ENCODE measurements at regions not wholly inside any gene's neighbourhood (a gene's known extent, or its start where the extent isn't known, plus 50 kb on each side); places are given as distances from the start of the nearest gene placed in this dataset.
A peak's percentile ranks its signal among the peaks of the same experiment; 100 is the strongest.
"Not testable (repeated sequence)": the region's sequence is repeated elsewhere in the genome, so short reads cannot be mapped to it uniquely, and the experiment has no call there.

DNA sequence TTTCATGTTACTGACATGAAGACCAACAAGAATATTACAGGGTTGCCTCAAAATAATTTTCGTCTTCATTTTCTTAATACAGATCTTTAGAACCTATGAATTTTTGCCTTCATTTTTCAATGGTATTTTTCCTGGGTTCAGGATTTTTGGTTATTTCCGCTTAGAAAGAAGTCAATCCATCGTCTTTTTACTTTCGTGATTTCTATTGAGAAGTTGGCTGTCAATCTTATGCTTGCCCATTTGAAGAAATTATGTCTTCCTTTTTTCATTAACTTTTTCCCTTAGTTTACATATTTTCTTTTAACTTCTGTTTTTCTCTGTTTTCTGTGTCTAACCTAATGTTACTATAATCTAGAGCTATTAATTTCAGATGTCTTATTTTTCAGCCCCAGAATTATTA lies 868.9 kb upstream of the SLC10A2 start:
- intact Hi-C loops (cut with DNase I) = no loop called here
- DNase-seq (ENCODE audit: low spot score) = no peak

DNA sequence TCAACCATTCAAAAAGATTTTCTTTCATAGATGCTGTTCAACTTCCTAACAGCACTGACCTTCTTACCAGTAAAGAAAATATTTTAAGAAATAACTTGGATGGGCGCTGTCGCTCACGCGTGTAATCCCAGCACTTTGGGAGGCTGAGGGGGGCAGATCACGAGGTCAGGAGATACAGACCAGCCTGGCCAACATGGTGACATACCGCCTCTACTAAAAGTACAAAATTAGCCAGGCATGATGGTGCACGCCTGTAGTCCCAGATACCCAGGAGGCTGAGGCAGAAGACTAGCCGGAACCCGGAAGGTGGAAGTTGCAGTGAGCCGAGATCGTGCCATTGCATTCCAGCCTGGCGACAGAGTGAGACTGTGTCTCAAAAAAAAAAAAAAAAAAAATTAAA lies 865.7 kb upstream of the SLC10A2 start:
- intact Hi-C loops (cut with DNase I) = no loop called here
- no peak for DNase-seq (ENCODE audit: low spot score)

DNA sequence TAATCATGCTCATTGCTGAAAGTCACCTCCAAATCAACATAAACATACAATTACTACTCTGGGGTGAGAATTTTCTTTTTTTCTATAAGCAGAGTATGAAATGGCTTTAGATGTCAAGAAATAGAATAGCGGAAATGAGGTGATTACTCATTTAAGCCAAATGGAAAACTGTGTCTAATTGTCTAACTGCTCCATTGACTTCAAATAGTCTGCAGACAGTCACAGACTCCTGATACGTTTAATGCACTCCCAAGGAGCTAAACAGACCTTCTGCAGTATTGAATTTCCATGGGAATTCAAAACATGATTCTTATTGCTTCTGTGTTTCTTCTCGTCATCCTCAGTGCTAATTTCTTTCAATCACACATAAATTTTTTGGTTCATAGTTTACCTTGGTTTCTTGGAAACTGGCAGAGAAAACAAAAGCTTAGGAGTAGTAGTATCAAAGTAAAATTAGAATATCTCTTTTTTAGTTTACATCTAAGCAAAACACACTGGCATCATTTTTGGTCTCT lies 865.2 kb upstream of the SLC10A2 start:
- intact Hi-C loops (cut with DNase I) = no loop called here

DNA sequence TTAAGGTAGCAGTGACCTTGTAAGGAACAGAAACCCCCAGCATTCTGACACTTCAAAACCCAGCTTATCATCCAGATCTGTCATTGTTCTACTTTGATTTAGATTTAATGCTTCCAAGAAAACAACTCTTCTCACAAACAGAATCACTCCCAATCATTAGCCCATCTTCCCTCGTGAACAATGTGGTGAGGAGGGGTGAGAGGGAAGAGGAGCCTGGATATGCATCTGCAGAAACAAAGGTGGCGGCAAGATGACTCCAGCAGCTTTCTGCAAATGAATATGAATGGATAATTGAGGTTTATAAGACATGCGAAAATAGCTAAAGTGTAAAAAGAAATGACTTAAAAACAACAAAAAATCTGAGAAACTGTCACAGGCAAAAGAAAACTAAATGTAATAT lies 859.9 kb upstream of the SLC10A2 start:
- no peak for DNase-seq (ENCODE audit: low spot score)
- intact Hi-C loops (cut with DNase I) = no loop called here

More for the DNA sequence above, 865.2 kb upstream of the SLC10A2 start:
- DNase-seq (ENCODE audit: low spot score) = no peak

DNA sequence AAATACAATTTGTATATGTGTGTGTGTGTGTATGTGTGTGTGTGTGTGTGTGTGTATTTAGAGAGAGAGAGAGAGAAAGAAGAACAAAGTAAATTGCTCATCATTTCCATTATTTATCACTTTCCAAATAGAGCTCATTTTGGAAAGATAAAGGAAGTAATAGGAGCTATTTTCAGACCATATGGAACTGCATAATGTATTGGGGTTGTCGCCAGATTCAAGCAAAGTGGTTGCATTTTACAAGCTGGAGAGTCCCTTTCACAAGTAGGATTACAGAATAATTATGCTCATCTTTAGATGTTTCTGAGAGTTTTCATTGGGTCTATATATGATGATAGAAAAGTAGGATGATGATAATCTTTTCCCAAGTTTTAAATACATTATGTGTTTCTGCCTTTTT lies 842.7 kb upstream of the SLC10A2 start:
- intact Hi-C loops (cut with DNase I) = no loop called here

DNA sequence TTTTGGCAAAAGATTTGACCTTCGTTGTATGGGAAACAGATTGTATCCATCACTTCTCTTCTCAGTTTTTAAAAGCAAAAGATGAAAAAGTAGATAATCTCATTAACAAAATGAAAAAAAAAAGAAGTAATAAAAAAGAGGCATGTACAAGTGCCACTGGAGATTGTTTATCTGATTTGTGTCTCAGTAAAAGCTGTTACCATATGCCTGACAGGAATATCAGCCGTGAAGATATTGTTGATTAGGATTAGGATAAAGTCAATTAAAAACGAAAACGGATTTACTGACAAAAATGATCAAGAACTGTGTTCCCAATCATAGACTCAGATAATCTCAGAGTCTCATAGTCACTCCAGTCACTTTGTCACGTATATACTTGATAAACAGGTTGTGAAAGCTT lies 842.1 kb upstream of the SLC10A2 start:
- DNase-seq (ENCODE audit: low spot score) = no peak
- intact Hi-C loops (cut with DNase I) = no loop called here

More for the DNA sequence above, 842.7 kb upstream of the SLC10A2 start:
- DNase-seq (ENCODE audit: low spot score) = no peak

DNA sequence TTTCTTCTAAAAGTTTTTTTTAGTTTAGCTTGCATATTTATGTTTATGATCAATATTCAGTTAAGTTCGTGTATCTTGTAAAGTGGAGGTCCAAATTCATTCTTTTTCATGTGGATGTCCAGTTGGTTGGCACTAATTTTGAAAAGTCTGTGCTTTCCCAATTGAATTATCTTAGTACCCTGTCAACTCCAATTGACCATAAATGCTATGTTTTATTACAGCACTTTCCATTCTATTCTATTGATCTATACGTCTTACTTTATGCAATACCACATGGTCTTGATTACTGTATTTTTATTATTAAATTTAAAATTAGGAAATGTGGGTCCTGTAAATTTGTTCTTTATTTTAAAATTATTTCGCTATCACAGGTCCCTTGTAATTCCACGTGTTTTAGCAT lies 837.6 kb upstream of the SLC10A2 start:
- DNase-seq (ENCODE audit: low spot score) = no peak
- intact Hi-C loops (cut with DNase I) = no loop called here

DNA sequence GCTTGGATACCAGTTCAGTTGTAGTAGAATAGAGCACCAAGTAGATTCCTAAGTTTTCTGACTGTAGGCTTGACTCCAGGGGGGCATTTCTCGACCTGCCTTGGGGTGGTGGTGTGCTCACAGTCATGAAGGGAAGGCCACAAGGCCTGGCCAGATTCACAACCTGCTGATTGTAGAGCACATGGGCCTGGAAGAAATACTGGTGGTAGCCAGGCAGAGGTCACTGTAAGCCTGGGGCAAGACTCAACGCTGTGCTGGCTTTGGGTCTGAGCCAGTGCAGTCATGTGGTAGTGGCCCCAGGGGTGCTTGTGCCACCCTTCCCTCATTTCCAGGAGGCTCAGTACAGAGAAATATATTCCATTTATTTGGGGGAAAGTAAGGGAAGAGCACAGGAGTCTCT lies 832.3 kb upstream of the SLC10A2 start:
- intact Hi-C loops (cut with DNase I) = no loop called here
- DNase-seq (ENCODE audit: low spot score) = no peak

DNA sequence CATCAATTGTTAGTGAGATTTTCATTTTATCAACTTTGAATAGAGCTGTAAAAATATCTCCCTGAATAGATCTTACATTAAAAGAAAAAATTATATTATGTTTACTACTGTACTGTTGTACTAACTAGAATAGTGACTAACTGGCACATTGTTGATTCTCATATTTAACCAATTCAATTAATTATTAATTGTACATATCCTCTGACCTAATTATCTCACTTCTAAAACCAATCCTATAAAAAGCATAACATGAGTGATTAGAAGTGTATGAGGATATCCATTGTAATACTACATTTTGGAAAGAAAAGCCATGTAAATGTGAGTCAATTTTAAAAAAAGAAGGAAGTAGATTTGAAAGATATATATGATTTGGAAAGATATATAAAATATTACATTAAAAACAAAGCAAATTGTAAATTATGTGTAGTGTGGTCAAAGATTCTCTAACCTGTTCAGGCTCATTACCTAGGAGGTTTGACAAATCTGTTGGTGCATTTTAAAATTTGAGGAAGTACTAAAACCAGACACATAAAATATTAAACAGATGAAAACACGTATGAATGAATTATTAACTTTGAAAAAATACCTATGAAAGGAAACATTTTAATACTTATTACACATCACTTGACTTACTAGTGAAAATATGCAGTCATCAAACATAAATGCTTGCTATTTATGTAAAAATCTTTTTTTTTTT lies 829.8 kb upstream of the SLC10A2 start:
- intact Hi-C loops (cut with DNase I) = no loop called here
- DNase-seq (ENCODE audit: low spot score) = no peak

DNA sequence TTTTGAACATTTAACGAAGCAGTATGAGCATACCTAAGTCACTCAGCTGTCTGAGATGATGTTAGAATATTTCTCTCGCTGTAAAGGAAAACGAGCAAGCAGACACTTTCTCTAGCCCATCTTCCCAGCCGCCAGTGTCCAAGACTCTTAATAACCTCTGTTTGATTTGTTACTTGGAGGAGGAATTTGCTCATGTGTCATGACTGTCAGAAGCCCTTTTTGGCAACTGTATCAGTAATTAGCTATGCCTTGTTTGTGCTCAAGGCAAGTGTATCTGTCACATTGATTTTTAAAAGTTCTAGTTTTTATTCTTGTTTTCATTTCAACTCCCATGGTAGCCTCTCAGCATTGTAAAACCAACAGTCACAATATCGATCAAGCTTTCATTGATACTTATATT lies 828.4 kb upstream of the SLC10A2 start:
- no peak for DNase-seq (ENCODE audit: low spot score)
- intact Hi-C loops (cut with DNase I) = no loop called here

DNA sequence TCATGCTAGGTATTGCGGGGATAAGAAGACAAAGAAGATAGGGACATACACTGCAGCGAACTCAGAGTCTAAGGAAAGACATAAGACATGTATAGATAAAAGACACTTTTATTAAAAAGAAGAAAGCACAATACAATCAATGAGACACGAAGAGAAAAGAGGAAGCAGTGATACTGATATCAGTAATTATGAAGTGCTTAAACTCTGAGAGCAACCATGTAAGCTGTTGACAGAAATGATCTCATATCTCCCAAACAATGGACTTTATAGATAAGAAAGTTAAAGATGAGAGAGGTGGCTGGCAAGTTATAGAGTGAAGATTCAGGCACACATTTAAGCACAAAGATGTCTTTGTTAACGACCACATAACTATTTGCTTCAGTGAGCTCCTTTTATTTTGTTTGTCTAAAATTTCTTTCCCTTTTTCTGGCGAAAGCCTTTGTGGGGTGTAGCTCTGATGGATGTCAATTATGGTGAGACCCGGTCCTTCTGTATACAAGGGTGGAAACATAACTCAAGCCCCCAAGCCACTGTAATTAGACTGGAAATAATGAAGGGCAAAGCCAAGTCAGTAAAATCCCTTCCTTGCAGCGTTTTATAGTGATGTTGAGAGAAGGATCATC lies 818.0 kb upstream of the SLC10A2 start:
- no peak for DNase-seq (ENCODE audit: low spot score)
- intact Hi-C loops (cut with DNase I) = no loop called here

DNA sequence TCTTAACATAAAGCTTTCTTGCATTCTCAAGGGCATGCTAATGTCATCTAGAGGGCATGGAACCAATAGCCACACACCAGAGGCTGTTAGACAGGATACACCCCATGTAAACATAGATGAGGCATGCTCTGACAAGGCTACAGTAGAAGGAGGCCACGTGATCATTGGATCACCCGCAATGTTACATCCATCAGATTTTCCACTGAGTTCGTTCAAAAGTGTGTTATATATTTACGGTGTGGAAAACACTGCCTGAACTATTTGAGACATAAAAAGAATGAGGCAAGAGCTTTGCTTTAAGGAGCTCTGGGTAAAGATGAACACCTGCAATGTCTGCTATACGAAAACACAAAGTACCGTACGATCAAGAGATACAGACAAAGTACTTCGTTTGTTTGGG lies 817.5 kb upstream of the SLC10A2 start:
- intact Hi-C loops (cut with DNase I) = no loop called here

DNA sequence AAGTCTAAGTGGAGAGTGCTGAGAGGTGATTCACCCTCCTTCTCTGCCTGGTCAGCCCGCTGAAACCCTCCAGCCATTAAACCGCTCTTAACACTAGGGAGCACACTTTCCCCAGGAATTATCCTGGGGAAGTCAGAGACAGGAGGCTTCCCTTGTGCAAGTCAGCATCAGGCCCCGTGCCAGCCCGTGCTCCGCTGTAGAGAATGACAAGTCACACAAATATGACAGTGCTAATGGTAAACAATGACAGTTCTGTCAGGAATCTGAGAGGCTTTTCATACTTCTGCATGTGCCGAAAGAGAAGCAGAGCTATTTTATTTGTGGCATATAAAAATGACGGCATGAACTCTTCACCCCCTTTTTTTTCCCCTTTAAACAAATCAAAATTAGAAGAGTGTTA lies 816.9 kb upstream of the SLC10A2 start:
- DNase-seq (ENCODE audit: low spot score) = peak; percentile 81
- intact Hi-C loops (cut with DNase I) = no loop called here

More for the DNA sequence above, 817.5 kb upstream of the SLC10A2 start:
- no peak for DNase-seq (ENCODE audit: low spot score)

DNA sequence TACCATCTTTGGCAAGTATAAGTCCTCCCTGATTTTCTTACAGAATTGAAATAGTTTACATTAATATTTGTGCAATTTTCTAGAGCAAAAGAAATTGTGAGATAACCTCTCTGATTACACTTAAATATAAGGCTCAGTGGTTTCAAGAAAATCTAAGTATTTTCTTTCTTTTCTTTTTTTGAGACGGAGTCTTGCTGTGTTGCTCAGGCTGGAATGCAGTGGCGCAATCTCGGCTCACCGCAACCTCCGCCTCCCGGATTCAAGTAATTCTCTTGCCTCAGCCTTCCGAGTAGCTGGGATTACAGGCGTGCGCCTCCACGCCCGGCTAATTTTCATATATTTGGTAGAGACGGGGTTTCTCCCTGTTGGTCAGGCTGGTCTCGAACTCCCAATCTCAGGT lies 813.9 kb upstream of the SLC10A2 start:
- intact Hi-C loops (cut with DNase I); DNase-seq (ENCODE audit: low spot score): not testable (repeated sequence)

DNA sequence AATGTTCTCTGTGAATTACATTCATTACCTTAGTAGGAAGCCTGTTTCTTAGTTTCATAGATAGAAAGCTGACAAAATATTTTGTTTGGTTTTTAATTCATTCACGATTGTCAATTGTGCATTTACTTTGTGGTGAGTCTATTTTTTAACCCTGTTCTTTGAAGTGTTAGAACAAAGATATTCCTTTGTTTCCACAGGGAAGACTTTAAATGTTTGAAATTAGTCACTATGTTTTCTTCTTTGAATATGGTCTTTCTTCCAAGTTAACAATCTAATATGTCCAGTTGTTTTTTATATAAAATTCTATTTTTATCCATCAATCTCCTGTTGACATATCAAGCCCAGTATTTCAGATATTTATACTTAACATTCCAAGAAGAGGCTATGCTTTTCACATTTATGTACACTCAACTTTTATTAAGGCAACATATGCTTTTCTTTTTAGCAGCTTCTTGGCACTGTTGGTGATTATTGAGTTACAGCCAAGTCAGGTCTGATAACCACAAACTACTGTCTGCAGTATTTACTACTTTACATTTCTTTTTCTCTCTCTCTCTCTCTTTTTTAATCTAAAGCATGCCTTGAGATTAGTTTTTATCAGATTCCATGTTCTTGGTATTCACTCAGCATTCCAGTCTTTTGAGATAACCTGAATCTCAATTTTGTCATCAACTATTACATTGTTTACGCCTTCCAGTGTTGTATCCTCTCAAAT lies 812.8 kb upstream of the SLC10A2 start:
- intact Hi-C loops (cut with DNase I) = no loop called here
- DNase-seq (ENCODE audit: low spot score) = no peak

DNA sequence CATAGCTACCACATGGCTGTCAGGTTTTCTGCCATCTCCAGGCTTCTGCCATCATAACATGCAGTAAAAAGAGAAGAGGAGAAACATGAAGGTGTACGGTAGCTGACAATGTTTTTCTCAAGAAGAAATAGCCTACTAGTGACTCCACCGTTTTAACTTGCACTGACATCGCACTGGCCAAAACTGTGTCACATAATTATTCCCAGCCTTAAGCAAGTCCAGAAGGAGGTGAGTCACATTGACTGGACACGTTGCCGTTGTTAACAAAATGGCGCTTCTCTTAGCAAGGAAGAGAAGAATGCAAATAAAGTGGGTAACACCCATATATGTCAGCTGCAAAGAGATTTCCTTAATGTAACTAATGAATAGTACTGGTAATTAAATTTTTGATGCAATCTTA lies 810.4 kb upstream of the SLC10A2 start:
- intact Hi-C loops (cut with DNase I) = no loop called here
- DNase-seq (ENCODE audit: low spot score) = no peak

DNA sequence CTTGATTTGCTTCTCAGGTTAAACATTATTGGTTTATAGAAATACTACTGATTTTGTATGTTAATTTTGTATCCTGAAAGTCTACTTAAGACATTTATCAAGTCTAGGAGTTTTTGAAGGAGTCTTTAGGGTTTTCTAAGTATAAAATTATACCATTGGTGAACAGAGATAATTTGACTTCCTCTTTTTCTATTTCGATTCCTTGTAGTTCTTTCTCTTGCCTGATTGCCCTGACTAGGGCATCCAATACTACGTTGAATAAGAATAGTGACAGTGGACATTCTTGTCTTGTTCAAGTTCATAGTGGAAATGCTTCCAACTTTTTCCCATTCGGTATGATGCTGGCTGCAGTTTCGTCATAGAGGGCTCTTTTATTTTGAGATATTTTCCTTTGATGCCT lies 807.5 kb upstream of the SLC10A2 start:
- intact Hi-C loops (cut with DNase I) = no loop called here

DNA sequence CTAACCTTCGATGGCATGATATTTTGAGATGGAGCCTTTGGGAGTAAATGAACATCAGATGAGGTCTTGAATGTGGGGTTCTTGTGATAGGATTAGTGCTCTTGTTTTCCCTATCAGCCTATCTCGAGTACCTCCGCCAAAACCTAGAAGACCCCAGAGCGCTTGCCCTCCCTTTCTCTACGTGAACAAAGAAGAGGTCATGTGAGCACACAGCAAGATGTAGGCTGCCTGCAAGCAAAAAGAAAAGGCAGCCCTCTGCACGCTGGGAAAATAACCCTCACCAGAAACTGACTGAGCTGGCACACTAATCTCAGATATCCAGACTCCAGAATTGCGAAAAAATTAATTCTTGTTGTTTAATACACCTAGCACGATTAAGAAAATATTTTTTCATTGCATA lies 799.8 kb upstream of the SLC10A2 start:
- no peak for DNase-seq (ENCODE audit: low spot score)
- intact Hi-C loops (cut with DNase I) = no loop called here

More for the DNA sequence above, 807.5 kb upstream of the SLC10A2 start:
- no peak for DNase-seq (ENCODE audit: low spot score)

DNA sequence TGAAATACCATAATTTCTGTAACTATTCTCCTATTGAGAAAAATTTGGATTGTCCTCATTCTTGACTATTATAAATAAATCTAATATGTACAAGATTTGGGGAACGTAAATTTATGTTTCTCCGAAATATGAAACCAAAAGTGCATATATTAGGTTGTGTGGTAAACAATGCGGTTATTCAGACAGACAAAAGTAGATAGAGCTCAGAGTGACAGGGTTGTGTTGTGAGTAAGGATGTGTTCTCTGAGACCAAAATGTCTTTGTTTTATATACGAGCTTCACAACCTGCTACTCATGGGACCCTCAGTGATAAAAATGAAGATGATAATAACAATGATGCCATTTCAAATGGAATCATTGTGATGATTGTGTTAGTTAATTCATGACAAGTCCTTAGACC lies 796.3 kb upstream of the SLC10A2 start:
- intact Hi-C loops (cut with DNase I) = no loop called here
- DNase-seq (ENCODE audit: low spot score) = no peak

DNA sequence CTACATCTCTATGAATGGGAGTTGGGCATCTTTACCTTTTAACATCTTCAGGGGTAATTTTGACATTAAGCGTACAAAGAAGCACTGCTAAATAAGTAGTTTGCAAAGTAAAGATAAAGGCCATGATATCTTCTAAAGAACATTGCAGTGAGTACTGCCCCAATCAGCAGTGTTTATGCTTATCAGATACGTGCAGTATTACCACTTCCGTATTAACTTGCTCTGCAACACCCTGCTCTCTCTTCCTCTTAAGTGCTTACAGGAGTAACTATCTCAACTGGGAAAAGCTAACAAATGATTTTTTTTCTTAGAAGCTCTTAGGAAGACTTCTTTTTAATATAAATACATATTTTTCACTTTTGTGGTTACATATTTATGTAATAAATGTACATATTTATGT lies 793.7 kb upstream of the SLC10A2 start:
- intact Hi-C loops (cut with DNase I) = no loop called here
- no peak for DNase-seq (ENCODE audit: low spot score)

DNA sequence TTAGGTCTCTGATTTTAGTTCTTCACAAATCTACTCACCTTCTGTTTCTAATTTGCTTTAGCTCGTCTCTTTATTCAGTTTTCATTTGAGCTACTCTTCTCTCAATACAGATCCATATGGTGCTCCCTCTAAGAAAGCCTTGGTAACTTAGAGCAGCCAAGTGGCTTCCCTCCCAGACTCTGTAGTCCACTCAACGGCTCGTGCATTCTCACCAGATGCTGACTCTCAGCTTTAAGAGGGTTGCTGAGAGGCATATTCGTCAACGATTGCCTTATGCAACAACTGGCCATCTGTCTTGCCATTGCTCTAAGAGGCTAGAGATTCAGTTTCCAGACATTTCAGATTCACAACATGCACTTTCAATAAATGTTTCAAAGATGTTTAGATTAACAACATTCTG lies 785.8 kb upstream of the SLC10A2 start:
- intact Hi-C loops (cut with DNase I) = no loop called here
- DNase-seq (ENCODE audit: low spot score) = no peak

Measured in cardiac septum (tissue), 1 donor.